ENCODE measurements at regions not wholly inside any gene's neighbourhood (a gene's known extent, or its start where the extent isn't known, plus 50 kb on each side); places are given as distances from the start of the nearest gene placed in this dataset.

DNA sequence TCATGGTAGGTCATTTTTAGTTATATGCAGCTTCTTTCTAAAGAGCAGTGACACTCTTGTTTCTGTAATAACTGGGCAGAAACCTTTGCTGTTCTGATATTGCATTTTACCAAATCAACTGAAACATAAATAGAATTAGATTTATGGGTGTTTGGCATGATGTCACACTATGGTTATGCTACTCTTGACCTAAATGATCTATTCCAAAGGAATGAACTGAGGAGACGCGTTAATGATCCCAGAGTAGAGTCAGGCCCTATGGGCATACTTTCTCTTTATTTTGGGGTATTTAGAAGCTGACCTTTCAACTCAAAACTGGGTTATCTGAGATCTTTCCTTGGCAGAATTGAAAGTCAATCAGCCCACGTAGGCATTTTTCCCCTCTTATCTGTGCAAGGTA is 146.8 kb upstream of the ADAMTSL1 start:
- in situ Hi-C loops (cut with MboI; ENCODE audit: low sequenced_read_pairs in 4 of 4) = no loop called here
- no peak for TF ChIP-seq POLR2A (IDR thresholded peaks at IDR 0.05)
- TF ChIP-seq, protein P1, sequence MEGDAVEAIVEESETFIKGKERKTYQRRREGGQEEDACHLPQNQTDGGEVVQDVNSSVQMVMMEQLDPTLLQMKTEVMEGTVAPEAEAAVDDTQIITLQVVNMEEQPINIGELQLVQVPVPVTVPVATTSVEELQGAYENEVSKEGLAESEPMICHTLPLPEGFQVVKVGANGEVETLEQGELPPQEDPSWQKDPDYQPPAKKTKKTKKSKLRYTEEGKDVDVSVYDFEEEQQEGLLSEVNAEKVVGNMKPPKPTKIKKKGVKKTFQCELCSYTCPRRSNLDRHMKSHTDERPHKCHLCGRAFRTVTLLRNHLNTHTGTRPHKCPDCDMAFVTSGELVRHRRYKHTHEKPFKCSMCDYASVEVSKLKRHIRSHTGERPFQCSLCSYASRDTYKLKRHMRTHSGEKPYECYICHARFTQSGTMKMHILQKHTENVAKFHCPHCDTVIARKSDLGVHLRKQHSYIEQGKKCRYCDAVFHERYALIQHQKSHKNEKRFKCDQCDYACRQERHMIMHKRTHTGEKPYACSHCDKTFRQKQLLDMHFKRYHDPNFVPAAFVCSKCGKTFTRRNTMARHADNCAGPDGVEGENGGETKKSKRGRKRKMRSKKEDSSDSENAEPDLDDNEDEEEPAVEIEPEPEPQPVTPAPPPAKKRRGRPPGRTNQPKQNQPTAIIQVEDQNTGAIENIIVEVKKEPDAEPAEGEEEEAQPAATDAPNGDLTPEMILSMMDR (IDR thresholded peaks at IDR 0.05 in 4 of 5, conservative IDR thresholded peaks at IDR 0.05 in 1 of 5) = no peak
- ATAC-seq (no peak), DNase-seq (no peak)
- Histone ChIP-seq H3K9me3 (no peaks in the 10 kb centered on the region), H3K4me3 (no peak overlapping the region), H3K4me1 (no peaks in the 10 kb centered on the region), H3K27me3 (no peaks in the 10 kb centered on the region), H3K27ac (no peak overlapping the region), H3K36me3 (no peaks in the 10 kb centered on the region)
- intact Hi-C loops (cut with DNase I; ENCODE audit: low total_unique reads) = no loop called here

DNA sequence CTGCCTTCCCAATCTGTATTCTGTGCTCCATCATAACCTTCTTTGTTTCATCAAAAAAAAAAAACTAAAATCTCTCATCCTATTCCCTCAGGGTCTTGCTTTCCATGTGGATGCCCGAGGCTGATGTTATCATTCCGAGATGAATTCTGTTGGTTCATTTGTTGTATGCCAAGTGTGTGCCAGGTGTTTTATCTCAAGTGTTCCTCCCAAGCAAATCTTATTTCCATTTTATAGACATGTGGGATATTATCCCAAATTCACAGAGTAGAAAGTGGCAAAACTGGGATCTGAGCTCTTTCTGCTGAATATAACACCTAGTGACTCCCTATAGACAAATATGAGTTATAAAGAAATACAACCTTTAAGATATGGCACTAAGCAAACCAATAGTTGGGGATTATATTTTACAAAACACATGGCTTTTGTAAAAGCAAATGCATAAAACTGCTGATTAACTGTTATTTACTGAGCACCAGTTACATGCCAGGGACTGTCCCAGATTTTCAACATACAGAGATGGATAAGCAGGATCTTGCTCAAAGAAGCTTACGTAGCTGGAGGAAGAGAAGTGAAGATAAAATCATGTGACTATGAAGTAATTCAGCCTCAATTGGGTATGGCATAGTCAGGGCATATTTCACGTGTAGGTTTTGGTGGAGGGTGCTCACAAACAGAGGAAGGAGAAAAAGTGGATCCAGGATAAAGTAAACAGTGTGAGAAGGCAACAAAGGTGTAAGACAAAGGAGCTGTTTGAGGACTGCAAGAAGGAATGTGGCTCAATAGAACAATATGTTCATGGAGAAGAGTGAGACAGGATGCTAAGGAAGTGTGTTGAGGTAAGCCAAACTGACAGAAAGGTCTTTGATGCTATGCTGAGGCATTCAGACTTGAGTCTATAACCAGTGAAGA is 143.3 kb upstream of the ADAMTSL1 start:
- H3K4me3 ChIP-seq = no peak overlapping the region
- in situ Hi-C loops (cut with MboI; ENCODE audit: low sequenced_read_pairs in 4 of 4) (no loop called here), intact Hi-C loops (cut with DNase I; ENCODE audit: low total_unique reads) (no loop called here)
- H3K4me1 ChIP-seq = no peaks in the 10 kb centered on the region
- H3K27ac ChIP-seq = no peak overlapping the region
- DNase-seq (no peak), ATAC-seq (no peak)
- no peaks in the 10 kb centered on the region for H3K36me3 ChIP-seq
- H3K27me3 ChIP-seq = no peaks in the 10 kb centered on the region
- TF ChIP-seq, protein P1 (IDR thresholded peaks at IDR 0.05 in 4 of 5, conservative IDR thresholded peaks at IDR 0.05 in 1 of 5) = no peak
- no peak for TF ChIP-seq POLR2A (IDR thresholded peaks at IDR 0.05)
- H3K9me3 ChIP-seq = no peaks in the 10 kb centered on the region

DNA sequence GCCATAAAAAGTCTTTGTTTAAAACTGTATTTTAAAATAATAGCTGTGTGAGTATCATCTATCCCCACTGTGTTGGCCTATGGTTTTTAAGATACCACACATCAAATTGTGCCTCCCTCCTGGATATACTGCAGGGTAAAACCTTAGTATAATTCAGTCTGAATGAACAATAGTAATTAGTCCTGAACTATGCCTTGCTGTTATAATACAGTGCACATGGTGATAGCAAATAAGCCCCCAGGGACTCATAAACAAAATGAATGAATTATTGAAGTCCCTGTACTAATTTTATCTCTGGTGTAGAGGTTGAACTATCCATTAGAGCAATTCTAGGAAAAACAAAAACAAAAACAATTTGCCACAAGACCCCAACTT is 142.7 kb upstream of the ADAMTSL1 start:
- Histone ChIP-seq H3K36me3 (no peaks in the 10 kb centered on the region), H3K4me1 (no peaks in the 10 kb centered on the region), H3K27ac (no peak overlapping the region), H3K4me3 (no peak overlapping the region), H3K27me3 (no peaks in the 10 kb centered on the region), H3K9me3 (no peaks in the 10 kb centered on the region)
- intact Hi-C loops (cut with DNase I; ENCODE audit: low total_unique reads) (no loop called here), in situ Hi-C loops (cut with MboI; ENCODE audit: low sequenced_read_pairs in 4 of 4) (no loop called here)
- no peak for TF ChIP-seq POLR2A (IDR thresholded peaks at IDR 0.05)
- TF ChIP-seq, protein P1 (IDR thresholded peaks at IDR 0.05 in 4 of 5, conservative IDR thresholded peaks at IDR 0.05 in 1 of 5) = no peak
- DNase-seq = no peak
- ATAC-seq = no peak

DNA sequence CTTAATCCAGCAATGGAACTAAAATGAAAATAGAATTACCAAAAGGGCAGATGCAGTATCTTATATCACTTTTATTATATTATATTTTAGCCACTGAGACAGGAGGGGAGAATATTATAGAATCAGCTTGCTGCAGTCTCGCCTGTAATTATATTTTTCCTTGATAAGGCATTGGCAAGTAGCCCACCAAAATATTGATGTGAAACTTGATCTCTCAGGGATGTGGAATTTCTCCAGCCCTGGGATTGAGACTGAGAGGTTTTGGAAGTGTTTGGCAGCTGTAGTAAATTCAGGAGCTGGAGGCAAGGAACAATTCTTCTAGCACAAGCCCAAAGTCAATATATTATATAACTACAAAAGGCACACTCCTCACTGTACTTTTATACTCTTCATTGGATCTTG is 142.1 kb upstream of the ADAMTSL1 start:
- intact Hi-C loops (cut with DNase I; ENCODE audit: low total_unique reads) (no loop called here), in situ Hi-C loops (cut with MboI; ENCODE audit: low sequenced_read_pairs in 4 of 4) (no loop called here)
- no peak overlapping the region for H3K27ac ChIP-seq
- H3K36me3 ChIP-seq = no peaks in the 10 kb centered on the region
- no peaks in the 10 kb centered on the region for H3K9me3 ChIP-seq
- H3K4me1 ChIP-seq = no peaks in the 10 kb centered on the region
- no peak for TF ChIP-seq POLR2A (IDR thresholded peaks at IDR 0.05)
- TF ChIP-seq, protein P1 (IDR thresholded peaks at IDR 0.05 in 4 of 5, conservative IDR thresholded peaks at IDR 0.05 in 1 of 5) = no peak
- no peak overlapping the region for H3K4me3 ChIP-seq
- ATAC-seq (no peak), DNase-seq (no peak)
- H3K27me3 ChIP-seq = no peaks in the 10 kb centered on the region
